Kidney glomerular epithelial cell (primary cell): ENCODE measurements at regions not wholly inside any gene's neighbourhood (a gene's known extent, or its start where the extent isn't known, plus 50 kb on each side); places are given as distances from the start of the nearest gene placed in this dataset.

ENCODE experiments used
- DNase-seq: peaks from one replicate; lab custom pipeline; 2025; lab: John Stamatoyannopoulos, UW

GRCh38 chr17:77572065-77572601, 386.4 kb upstream of the TNRC6C start:
- DNase-seq = no peak

- DNase-seq = no peak
Observed at GRCh38 chr17:77572851-77573250, 385.7 kb upstream of the TNRC6C start.

- DNase-seq = no peak
Observed at GRCh38 chr17:77577491-77577890, 381.0 kb upstream of the TNRC6C start.

GRCh38 chr17:77579131-77579530, 379.4 kb upstream of the TNRC6C start:
- no peak for DNase-seq

GRCh38 chr17:77579682-77580081, 378.8 kb upstream of the TNRC6C start:
- DNase-seq = no peak

GRCh38 chr17:77580531-77581270, 377.8 kb upstream of the TNRC6C start:
- DNase-seq = no peak

GRCh38 chr17:77581480-77581879, 377.0 kb upstream of the TNRC6C start:
- no peak for DNase-seq

- no peak for DNase-seq
Observed at GRCh38 chr17:77585142-77585860, 373.2 kb upstream of the TNRC6C start.

- no peak for DNase-seq
Observed at GRCh38 chr17:77590951-77591735, 367.4 kb upstream of the TNRC6C start.

- no peak for DNase-seq
Observed at GRCh38 chr17:77592106-77592865, 366.2 kb upstream of the TNRC6C start.

GRCh38 chr17:77593081-77593480, 365.4 kb upstream of the TNRC6C start:
- no peak for DNase-seq

- DNase-seq = no peak
Observed at GRCh38 chr17:77594416-77595209, 363.9 kb upstream of the TNRC6C start.

GRCh38 chr17:77596491-77597417, 361.7 kb upstream of the TNRC6C start:
- DNase-seq = no peak

- DNase-seq = no peak
Observed at GRCh38 chr17:77597418-77598240, 360.9 kb upstream of the TNRC6C start.

GRCh38 chr17:77598241-77598620, 360.3 kb upstream of the TNRC6C start:
- DNase-seq = no peak

GRCh38 chr17:77599699-77600098, 358.8 kb upstream of the TNRC6C start:
- no peak for DNase-seq

GRCh38 chr17:77600346-77600745, 358.2 kb upstream of the TNRC6C start:
- DNase-seq = no peak

GRCh38 chr17:77601054-77601979, 357.2 kb upstream of the TNRC6C start:
- no peak for DNase-seq
